Left ventricle myocardium superior (tissue), 1 donor: ENCODE measurements at regions not wholly inside any gene's neighbourhood (a gene's known extent, or its start where the extent isn't known, plus 50 kb on each side); places are given as distances from the start of the nearest gene placed in this dataset.
A peak's percentile ranks its signal among the peaks of the same experiment; 100 is the strongest.
"Not testable (repeated sequence)": the region's sequence is repeated elsewhere in the genome, so short reads cannot be mapped to it uniquely, and the experiment has no call there.

Source experiments
- ATAC-seq: fragments of 200-7000 bp; cut with Tn5 transposase; one replicate; pipeline ENCODE4 v1.9.1; 2020; ENCODE audit warnings: mild to moderate bottlenecking, moderate library complexity
- DNase-seq: peaks from one replicate; pipeline ENCODE4 v3.0.0-alpha.2; 2020
- intact Hi-C: fragments of 100-400 bp; cut with micrococcal nuclease; formaldehyde crosslinking; loops from one replicate; pipeline ENCODE4 v1.11.0; 2022
- donor health status: DM: no; HTN: yes; CAD: no; lungs with severe emphysema.

DNA sequence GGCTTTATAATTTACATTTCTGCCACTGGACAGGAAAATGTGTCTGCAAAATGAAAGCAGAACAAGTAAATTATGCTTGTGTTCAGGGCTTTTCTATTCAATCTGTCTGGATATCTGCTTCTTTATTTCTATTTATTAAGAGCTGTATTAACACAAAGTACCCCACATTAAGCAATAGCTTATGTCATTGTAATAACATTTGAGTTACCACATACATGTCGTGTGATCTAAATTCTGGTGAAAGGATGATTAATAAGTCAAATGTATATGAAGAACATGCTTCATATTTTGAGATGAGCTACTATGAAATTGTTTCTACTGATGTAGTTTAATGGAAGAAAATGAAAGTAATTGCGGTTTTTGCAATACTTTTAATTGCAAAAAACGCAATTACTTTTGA, 238.2 kb downstream of the KCNJ2 start:
- ATAC-seq, result no peak
- intact Hi-C loops, result no loop called here

DNA sequence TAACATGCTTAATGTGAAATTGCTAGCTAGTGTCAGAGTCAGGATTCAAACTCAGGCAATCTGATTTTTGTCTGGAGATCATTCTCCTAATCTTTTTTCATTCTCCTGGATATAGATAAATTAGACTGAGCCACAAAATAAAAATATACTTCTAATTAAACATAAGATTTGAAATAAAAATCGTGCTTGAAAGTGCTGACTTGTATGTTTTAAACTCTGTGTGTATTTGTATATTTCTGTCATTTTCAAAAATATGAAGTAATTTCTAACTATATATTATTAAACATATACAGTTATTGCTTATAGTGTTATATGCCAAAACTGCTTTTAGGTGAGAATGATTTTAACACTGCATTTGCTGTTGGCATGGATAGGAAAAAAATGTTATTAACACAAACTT, 239.4 kb downstream of the KCNJ2 start:
- intact Hi-C loops, result no loop called here
- no peak for ATAC-seq
- no peak for DNase-seq

More for the DNA sequence above, 238.2 kb downstream of the KCNJ2 start:
- no peak for DNase-seq

DNA sequence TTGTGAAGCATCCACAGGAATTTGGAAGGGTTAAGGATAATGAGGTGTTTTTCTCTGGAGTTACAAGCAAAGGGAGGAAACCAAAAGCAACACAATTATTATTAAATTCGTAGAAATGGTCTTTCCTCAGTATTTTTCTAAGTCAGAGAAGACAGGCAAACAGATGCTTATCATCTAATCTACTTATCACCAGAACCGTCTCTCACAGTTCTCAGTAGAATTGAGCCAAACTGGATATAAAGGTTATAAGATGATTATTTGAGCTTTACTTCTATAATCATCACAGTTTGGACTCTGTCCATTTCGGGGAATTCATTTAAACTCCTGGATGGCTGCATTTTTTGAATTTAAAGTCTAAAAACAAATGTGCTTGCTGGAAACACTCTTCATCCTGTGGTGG, 245.0 kb downstream of the KCNJ2 start:
- intact Hi-C loops, result no loop called here
- DNase-seq (no peak), ATAC-seq (no peak)

DNA sequence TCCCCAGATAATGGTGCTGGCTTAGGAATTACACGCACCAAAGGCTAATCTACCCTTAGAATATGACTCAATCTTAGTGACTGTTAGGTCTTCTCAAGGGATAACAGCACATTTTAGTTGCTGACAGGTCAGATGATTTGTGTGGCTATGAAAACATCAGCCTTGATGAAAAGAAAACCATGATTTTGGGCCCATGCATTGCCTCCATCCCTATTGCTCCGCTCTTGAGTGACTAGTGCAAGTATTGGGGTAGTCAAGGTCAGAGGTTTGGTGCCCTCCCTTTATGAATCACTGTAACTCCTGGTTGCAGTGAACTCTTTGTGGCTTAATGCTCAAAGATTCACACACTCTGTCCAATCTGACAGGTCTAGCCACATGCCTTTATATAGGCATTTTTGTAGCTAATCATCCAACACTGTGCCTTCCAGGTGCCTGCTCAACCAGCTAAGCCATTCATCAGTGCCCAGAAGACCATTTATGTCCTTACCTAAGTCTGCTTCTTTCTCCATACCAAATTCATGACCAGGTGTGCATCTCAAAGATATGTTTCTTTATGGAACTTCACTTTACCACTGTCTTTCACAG, 251.6 kb downstream of the KCNJ2 start:
- ATAC-seq (no peak), DNase-seq (no peak)
- intact Hi-C loops, result no loop called here

DNA sequence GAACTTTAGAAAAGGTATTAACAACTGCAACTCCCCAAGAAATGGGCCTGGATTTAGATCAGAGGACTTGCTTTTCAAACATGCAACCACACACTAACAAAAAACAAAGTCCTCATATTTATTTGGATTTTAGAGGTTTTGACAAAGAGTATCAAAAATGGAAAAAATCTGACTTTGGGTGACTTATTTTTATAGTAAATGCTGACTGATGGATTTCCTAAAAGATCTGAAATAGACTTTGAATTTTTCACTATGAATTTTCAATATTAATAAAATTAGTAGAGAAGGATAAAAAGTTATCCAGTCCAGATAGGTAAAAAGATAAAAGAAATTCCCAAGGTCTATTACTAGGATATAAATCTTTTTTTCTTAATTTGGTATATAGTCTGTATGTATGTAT, 253.5 kb downstream of the KCNJ2 start:
- DNase-seq (no peak), ATAC-seq (no peak)
- intact Hi-C loops, result no loop called here

DNA sequence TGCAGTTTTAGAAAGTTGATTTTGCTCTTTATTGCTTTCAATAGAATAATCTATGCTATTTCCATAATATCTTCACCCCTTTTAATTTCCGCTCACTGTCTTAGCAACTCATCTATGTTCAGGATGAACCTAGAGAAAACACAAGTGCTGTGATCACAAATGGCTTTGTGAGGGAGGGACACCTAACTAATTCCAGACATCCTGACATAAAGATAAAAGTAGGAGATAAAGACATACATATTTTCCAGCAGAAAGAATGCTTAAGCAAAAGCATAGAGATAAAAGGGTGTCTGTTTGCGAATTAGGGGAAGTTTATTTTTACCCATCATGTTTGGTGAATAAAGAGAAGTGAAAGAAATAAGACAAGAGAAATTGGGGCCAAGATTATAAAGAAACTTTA, 254.2 kb downstream of the KCNJ2 start:
- ATAC-seq, result no peak
- intact Hi-C loops, result no loop called here
- no peak for DNase-seq

DNA sequence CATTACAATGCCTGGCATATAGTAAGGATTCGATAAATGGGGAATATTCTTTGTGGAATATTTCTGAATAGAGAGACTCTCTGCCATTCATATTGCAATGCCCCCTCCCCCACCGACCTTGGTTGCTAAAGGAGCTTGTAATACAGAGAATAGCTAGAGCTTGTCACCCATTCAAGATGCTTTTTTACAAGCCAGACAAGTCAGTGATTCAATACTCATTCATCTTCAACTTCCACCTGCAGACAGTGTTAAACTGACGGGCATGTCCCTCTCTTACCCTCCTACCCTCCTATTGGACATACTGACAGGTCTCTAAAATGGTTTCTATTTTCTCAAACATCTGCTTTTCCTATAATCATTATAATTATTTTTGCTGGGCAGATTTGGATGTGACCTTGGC, 257.4 kb downstream of the KCNJ2 start:
- intact Hi-C loops, result no loop called here
- ATAC-seq, result no peak
- DNase-seq, result no peak

DNA sequence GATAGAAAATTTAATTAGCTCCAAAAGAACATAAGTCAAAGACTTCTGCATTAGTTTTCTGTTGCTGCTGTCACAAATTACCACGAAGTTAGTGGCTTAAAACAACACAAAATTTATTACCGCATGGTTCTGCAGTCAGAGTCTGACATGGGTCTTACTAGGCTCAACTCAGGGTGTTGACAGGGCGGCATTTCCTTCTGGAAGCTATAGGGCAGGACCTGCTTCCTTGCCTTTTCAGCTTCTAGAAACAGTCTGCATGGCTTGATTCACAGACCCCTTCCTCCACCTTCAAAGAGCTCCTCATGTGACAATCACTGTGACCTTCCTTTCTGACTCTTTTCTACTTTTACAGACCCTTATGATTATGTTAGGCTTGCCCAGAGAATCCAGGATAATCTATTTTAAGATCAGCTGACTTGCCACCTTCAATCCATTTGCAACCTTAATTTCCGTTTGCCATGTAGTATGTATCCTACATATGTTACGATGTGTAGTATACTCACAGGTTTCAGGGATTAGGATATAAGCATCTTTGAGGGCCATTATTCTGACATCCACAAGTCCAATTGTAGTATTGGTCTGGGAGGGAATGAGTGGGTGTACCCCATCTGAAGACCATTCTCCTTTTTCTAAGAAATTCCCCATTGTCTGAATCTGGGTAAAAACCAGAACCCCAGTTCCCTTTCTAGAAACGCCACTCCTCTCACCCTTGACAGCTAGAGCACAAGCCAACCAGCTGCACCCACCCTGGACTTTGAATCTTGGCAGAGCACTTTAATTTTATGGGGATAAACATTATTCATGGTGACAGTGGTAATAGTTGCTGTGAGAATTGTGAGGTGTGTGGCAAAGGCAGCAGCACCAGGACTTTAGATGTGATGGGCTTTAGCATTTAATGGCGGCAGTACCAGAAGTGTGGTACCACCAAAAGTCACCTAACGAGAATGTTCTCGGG, 265.5 kb downstream of the KCNJ2 start:
- intact Hi-C loops, result no loop called here
- no peak for ATAC-seq

DNA sequence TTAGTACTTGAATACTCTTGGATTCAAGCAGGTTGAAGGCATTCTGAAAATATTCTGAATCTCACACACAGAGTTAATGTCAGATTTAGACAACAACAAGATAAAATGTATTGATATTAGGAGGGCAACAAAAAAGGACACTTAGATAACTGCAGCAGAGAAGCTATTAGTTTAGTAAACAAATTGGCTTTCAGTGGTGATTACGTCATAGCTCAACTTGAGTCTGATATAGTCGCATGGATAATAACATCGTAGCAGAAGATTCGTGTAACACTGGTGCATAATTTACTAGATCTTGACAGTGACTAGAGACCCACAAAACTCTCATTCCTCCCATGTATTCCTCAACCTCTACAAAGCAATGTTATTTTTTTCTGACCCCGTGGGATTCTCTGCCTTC, 268.3 kb downstream of the KCNJ2 start:
- DNase-seq, result no peak
- intact Hi-C loops, result no loop called here
- no peak for ATAC-seq

More for the DNA sequence above, 265.5 kb downstream of the KCNJ2 start:
- no peak for DNase-seq

DNA sequence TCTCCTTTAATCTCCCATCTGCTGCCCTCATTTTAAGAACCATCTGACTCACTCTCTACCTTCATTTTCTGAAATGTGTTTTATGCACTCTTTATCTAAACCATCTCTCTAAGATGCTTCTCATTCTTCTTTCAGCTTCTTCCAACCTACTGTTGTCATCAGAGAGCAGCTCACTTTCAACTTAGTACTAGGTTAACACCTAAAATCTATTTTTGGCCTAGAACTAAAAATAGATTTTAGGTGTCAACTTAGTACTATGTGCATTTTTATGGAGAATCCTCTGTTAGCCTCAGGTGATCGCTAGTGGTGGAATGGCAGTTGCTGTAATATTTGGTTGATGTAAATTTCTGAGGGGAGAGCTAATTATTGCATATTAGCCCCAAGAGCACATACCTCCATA, 277.1 kb downstream of the KCNJ2 start:
- DNase-seq, result no peak
- no peak for ATAC-seq
- intact Hi-C loops, result no loop called here

DNA sequence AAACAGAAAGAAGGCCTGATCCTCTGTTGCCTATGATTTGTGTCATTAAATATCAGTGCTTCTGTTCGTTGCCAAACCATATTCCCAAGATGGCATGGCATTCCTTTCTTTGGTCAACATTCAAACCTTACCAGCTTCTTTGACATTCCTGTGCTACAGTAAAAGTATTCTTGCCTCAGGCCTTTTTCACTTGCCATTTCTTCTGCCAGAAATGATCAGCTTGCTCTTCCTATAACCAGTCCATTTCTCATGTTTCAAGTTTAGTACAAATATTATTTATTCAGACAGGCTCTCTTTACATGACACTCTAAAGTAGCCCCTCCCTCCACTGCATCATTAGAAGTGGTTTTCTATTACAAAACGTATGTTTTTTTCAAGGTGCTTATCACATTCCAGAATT, 278.3 kb downstream of the KCNJ2 start:
- intact Hi-C loops, result no loop called here
- DNase-seq (no peak), ATAC-seq (no peak)

DNA sequence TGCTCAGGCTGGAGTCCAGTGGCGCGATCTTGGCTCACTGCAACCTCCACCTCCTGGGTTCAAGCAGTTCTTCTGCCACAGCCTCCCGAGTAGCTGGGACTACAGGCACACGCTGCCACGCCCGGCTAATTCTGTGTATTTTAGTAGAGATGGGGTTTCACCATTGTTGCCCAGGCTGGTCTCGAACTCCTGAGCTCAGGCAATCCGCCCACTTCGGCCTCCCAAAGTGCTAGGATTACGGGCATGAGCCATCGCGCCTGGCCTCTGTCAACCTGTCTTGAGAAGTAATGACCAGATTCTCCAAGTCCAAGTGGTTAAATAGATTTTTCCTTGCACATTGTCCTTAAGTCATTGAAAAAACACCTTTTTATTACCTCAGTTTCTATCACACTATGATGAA, 283.7 kb downstream of the KCNJ2 start:
- intact Hi-C loops, DNase-seq, ATAC-seq: not testable (repeated sequence)

DNA sequence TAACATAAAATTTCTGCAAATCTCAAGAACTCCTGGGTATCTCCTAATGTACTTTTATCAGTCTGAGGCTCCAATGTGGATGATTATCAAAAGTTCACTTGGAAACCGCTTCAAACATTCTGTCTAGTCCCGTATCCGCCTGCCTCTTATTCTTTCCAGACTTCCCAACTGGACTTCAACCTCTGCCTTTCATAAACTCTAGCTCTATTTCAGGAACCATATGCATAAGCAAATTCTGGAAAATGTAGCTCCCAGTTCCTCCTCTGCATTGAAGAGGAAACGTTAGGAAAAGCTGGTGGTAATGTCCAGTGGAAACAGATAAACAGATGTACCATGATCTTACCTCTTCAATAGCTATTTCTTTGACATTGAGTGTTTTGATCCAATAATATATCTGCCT, 285.0 kb downstream of the KCNJ2 start:
- intact Hi-C loops, result no loop called here
- ATAC-seq (no peak), DNase-seq (no peak)

DNA sequence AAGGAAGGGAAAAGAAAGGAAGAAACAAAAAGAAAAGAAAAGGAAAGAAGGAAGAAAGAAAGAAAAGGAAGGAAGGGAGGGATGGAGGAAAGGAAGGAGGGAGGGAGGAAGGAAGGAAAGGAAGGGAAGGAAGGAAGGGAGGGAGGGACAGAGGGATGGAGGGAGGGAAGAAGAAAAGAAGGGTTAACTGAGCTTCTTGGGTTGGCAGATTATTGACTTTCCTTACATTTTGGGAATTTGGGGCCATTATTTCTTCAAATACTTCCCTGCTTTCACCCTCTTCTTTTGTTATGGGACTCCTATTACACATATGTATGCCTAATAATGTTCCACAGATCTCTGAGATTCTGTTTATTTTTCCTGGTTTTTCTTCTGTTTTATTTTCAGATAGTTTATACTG, 285.6 kb downstream of the KCNJ2 start:
- no peak for DNase-seq
- no peak for ATAC-seq
- intact Hi-C loops, result no loop called here

DNA sequence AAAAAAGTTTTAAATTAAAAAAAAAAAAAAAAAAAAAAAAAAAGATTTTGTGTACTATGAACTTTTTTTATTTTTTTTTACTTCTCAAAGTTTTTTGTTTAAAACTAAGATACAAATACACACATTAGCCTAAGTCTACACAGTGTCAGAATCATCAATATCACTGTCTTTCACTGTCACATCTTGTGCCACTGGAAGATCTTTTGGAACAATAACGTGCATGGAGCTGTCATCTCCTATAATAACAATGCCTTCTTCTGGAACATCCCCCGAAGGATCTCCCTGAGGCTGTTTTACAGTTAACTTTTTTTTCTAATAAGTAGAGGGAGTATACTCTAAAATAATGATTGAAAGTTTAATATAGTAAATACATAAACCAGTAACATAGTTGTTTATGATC, 295.7 kb downstream of the KCNJ2 start:
- intact Hi-C loops, result no loop called here
- DNase-seq (no peak), ATAC-seq (no peak)

DNA sequence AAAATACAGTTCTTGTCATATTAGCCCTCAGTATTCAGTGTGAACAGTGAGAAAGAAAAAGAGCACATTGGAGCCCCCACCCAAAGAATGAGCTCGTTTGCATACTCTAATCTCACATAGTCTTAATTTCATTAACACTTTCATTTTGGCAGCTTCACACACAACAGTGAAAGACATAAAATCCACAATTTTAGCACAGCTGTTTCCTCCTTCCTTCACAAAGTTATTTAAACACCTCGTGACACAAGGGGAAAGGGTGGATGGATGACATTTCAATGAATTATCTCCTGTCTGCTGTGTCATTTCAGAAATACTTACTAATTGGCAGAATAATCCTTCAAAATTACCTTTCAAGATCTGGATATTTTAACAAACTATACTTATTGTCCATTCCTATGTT, 299.3 kb downstream of the KCNJ2 start:
- ATAC-seq (no peak), DNase-seq (no peak)
- intact Hi-C loops, result no loop called here

DNA sequence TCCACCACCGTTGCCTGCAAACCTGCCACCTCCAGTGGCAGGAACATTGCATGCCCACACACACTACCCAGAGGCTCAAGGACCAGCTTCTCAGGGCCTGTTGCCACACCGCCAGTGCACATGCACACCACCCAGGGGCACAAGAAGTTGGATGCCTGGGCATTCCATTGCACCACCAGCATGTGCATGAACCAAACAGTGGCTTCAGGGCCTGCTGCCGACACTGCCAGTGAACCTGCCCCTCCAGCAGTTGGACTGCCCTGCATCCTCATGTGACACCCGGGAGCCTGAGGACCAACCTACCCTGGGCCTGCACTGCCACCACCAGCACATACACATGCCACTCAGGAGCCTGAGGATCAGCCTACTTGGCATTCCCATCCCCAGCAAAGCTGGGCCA, 303.7 kb downstream of the KCNJ2 start:
- intact Hi-C loops, result no loop called here
- no peak for DNase-seq
- ATAC-seq, result no peak

DNA sequence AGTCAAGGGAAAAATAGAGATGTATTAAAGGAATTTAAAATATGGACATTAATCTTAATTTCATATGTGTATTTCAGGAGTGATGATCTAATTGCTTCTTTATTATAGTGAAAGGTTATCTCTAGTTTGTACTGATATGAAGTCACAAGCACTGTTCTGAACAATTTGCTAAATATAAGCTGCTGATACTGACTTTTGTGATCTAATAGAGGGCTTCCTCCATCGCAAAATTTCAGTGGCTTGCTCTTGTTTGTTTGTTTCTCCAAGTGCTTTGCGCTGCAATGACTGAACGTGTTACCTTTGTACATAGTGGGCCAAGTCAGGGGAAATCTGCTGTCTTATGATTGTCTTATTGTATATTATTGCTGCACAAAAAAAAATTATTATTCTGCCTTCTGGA, 307.0 kb downstream of the KCNJ2 start:
- ATAC-seq, result peak; percentile 86
- DNase-seq, result no peak
- intact Hi-C loops, result no loop called here

DNA sequence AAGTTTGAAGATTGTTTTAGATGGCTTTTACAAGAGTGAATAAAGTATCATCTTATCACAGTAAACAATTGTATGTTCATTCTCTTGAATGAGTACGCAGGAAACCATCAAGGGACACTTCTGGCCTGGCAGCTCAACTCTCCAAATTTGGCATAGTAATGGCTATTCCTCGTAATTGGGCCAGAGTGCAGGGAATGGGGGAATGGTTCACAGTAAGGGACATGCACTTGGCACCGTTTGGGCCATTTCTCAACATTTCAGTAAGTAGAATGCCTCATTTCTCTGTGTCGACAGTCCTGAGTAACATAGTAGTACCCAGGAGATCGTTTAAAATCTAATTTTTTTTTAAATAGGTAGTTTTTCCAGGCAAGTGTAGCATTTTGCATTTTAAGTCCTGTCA, 309.6 kb downstream of the KCNJ2 start:
- ATAC-seq (peak; percentile 81), DNase-seq (peak; percentile 32)
- intact Hi-C loops, result no loop called here

DNA sequence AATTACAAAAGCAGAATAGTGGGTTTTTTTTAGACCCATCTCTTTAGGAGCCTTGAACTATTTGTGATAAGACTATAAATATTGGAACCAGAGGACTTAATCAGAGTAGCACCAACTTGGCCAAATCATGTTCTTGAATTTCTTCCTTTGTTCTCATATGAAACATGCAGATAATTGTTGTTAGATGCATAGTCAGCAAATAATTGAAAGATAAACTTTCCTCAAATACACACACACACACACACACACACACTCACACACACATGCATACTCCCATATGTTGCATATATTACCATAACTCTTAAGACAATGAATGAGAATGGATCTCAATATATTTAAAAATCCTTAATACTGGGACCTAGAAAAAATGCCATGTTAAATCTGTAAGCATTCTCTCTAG, 310.4 kb downstream of the KCNJ2 start:
- intact Hi-C loops, result no loop called here
- DNase-seq, result no peak
- ATAC-seq, result no peak

DNA sequence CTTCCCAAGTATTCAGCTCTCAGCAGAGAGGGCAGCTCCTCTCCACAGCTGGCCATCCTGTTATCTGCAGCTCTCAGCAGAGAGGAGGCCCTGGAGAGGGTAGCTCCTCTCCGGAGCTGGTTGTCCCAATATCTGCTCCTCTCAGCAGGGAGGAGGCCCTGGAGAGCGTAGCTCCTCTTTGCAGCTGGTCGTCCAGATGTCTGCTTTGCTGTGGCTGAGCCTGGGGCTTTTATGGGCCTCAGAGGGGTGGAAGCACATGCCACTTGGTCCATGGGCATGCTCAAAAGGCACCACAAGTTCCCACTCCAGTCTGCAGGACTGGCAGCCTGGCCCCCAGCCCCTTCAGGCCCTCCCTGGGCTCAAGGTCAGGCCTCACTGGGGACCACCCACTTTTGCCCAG, 314.3 kb downstream of the KCNJ2 start:
- ATAC-seq (no peak), DNase-seq (no peak)
- intact Hi-C loops, result no loop called here
